Neural progenitor cell (in vitro differentiated cells): ENCODE measurements at regions not wholly inside any gene's neighbourhood (a gene's known extent, or its start where the extent isn't known, plus 50 kb on each side); places are given as distances from the start of the nearest gene placed in this dataset.
"Not testable (repeated sequence)": the region's sequence is repeated elsewhere in the genome, so short reads cannot be mapped to it uniquely, and the experiment has no call there.

Source experiments
- CTCF ChIP-seq: fragments of 200-600 bp; sonication (generic); IDR thresholded peaks from 2 replicates; pipeline ENCODE4 v1.5.1; 2017; ENCODE audit warnings: antibody characterized with exemption, mild to moderate bottlenecking
- EZH2 ChIP-seq: fragments of 200-600 bp; sonication (generic); IDR thresholded peaks from 2 replicates; pipeline ENCODE4 v1.6.1; 2017; ENCODE audit warnings: antibody characterized with exemption, mild to moderate bottlenecking, moderate library complexity
- EZH2phosphoT487 ChIP-seq: fragments of 200-600 bp; sonication (generic); IDR thresholded peaks from 2 replicates; pipeline ENCODE4 v1.6.1; 2017; ENCODE audit warnings: antibody characterized with exemption

- TF ChIP-seq EZH2phosphoT487, CTCF, EZH2: not testable (repeated sequence)
These were observed 2093.4 kb upstream of the TPTE start for GRCh38 chr21:8427790-8428667.
